Ishikawa (cell line): ENCODE measurements at regions not wholly inside any gene's neighbourhood (a gene's known extent, or its start where the extent isn't known, plus 50 kb on each side); places are given as distances from the start of the nearest gene placed in this dataset.

Source experiments
- EGR1 ChIP-seq: IDR thresholded peaks from 2 replicates; pipeline ENCODE4 v1.6.1; 2012
- FOXM1 ChIP-seq: IDR thresholded peaks from 2 replicates; pipeline ENCODE4 v1.6.1; 2012; ENCODE audit warnings: low read depth, borderline replicate concordance
- TAF1 ChIP-seq: IDR thresholded peaks from 2 replicates; pipeline ENCODE4 v1.6.1; 2012; ENCODE audit warnings: low read depth, mild to moderate bottlenecking
- YY1 ChIP-seq: IDR thresholded peaks from 2 replicates; pipeline ENCODE4 v1.6.1; 2012; ENCODE audit warnings: low read depth

GRCh38 chr11:37858398-37858797 is 1260.4 kb upstream of the RAG2 start:
- TF ChIP-seq FOXM1 (no peak), TAF1 (no peak), YY1 (no peak), EGR1 (no peak)
